ENCODE measurements at regions not wholly inside any gene's neighbourhood (a gene's known extent, or its start where the extent isn't known, plus 50 kb on each side); places are given as distances from the start of the nearest gene placed in this dataset.

GRCh38 chr15:31525185-31525695 lies 198.6 kb downstream of the KLF13 start:
- no peak for TF ChIP-seq CTCF (IDR thresholded peaks at IDR 0.05)
- TF ChIP-seq POLR2A (IDR thresholded peaks at IDR 0.05), result no peak

Measured in right lobe of liver (tissue), 4 donors.